DOHH2 (cell line): ENCODE measurements at regions not wholly inside any gene's neighbourhood (a gene's known extent, or its start where the extent isn't known, plus 50 kb on each side); places are given as distances from the start of the nearest gene placed in this dataset.

Experiments
- CTCF ChIP-seq: fragments of 200-600 bp; sonication (generic); IDR thresholded peaks from one replicate; pipeline ENCODE4 v1.5.1; 2014; ENCODE audit warnings: antibody characterized with exemption, mild to moderate bottlenecking, low read depth, low read length; ENCODE audit not compliant: poor library complexity, severe bottlenecking
- EZH2phosphoT487 ChIP-seq: fragments of 200-600 bp; sonication (generic); IDR thresholded peaks from 2 replicates; pipeline ENCODE4 v1.6.1; 2017; ENCODE audit warnings: borderline replicate concordance, mild to moderate bottlenecking, antibody characterized with exemption, low read length, moderate library complexity, mixed read lengths

GRCh38 chr18:5091741-5092140, 105.3 kb downstream of the AKAIN1 start:
- TF ChIP-seq CTCF (no peak), EZH2phosphoT487 (no peak)
